CD4-positive, alpha-beta memory T cell (primary cell): ENCODE measurements at regions not wholly inside any gene's neighbourhood (a gene's known extent, or its start where the extent isn't known, plus 50 kb on each side); places are given as distances from the start of the nearest gene placed in this dataset.

Experiments used
- CTCF ChIA-PET: fragments of 350-600 bp; sonication (Branson Sonifier 250); formaldehyde crosslinking; loops from one replicate; lab custom pipeline; 2021; ENCODE audit warnings: inconsistent platforms; ENCODE audit not compliant: partially characterized antibody; lab: Charles Lee
- POLR2A ChIA-PET: fragments of 350-600 bp; sonication (Branson Sonifier 250); formaldehyde crosslinking; loops from one replicate; lab custom pipeline; 2021; ENCODE audit not compliant: partially characterized antibody; lab: Charles Lee
- DNase-seq, 5 donors: peaks; one replicate each; pipeline versions ENCODE4 v3.0.0 to v3.0.0-alpha.2; 2020 to 2022; ENCODE audit warnings: mixed read lengths in 1 of 5
- H3K27ac ChIP-seq: one replicate; pipeline ENCODE4 v1.7.0; 2013; ENCODE audit warnings: low read depth, low read length
- H3K27me3 ChIP-seq: 2 replicates; pipeline ENCODE4 v1.7.0; 2013; ENCODE audit warnings: mild to moderate bottlenecking, low read length, moderate library complexity; ENCODE audit not compliant: insufficient read depth
- H3K36me3 ChIP-seq: 2 replicates; pipeline ENCODE4 v1.7.0; 2013; ENCODE audit warnings: mild to moderate bottlenecking, low read length, moderate library complexity; ENCODE audit not compliant: insufficient read depth
- H3K4me1 ChIP-seq: 2 replicates; pipeline ENCODE4 v1.7.0; 2013; ENCODE audit warnings: mild to moderate bottlenecking, low read length, moderate library complexity; ENCODE audit not compliant: insufficient read depth
- H3K4me3 ChIP-seq, 2 donors: one replicate each; pipeline ENCODE4 v1.7.0; 2013; ENCODE audit warnings: low read length in 2 of 2, mild to moderate bottlenecking in 1 of 2
- H3K9me3 ChIP-seq, 2 donors: one replicate each; pipeline ENCODE4 v1.7.0; 2013; ENCODE audit warnings: low read length in 2 of 2, control low read depth in 1 of 2; ENCODE audit not compliant: control insufficient read depth in 1 of 2
- H3K27ac Mint-ChIP-seq, 7 donors: one replicate each; pipeline ENCODE4 v1.8.0; 2020 to 2021; ENCODE audit warnings: mixed read lengths in 7 of 7, mild to moderate bottlenecking in 6 of 7, inconsistent platforms in 3 of 7, moderate library complexity in 3 of 7
- H3K27me3 Mint-ChIP-seq, 2 donors: one replicate each; pipeline ENCODE4 v1.8.0; 2020 to 2021; ENCODE audit warnings: mixed read lengths in 2 of 2
- H3K36me3 Mint-ChIP-seq, 2 donors: one replicate each; pipeline ENCODE4 v1.8.0; 2020 to 2021; ENCODE audit warnings: mixed read lengths in 2 of 2, inconsistent platforms in 1 of 2, mild to moderate bottlenecking in 1 of 2
- H3K4me1 Mint-ChIP-seq, 4 donors: one replicate each; pipeline ENCODE4 v1.8.0; 2020 to 2021; ENCODE audit warnings: mixed read lengths in 4 of 4, mild to moderate bottlenecking in 1 of 4
- H3K4me3 Mint-ChIP-seq, 8 donors: one replicate each; pipeline ENCODE4 v1.8.0; 2020 to 2021; ENCODE audit warnings: mixed read lengths in 8 of 8, mild to moderate bottlenecking in 7 of 8, moderate library complexity in 6 of 8, inconsistent platforms in 3 of 8
- H3K9me3 Mint-ChIP-seq, 8 donors: one replicate each; pipeline ENCODE4 v1.8.0; 2020 to 2021; ENCODE audit warnings: mixed read lengths in 8 of 8, mild to moderate bottlenecking in 5 of 8, inconsistent platforms in 3 of 8, moderate library complexity in 1 of 8
- intact Hi-C: fragments of 100-400 bp; cut with micrococcal nuclease; formaldehyde crosslinking; loops from one replicate; pipeline ENCODE4 v1.15.1; 2023

GRCh38 chr18:57269756-57270155 lies 82.6 kb upstream of the ST8SIA3 start:
- Histone ChIP-seq H3K36me3 (no peaks in the 10 kb centered on the region), H3K27me3 (no peaks in the 10 kb centered on the region), H3K4me3 (no peak overlapping the region), H3K4me1 (no peaks in the 10 kb centered on the region), H3K27ac (no peak overlapping the region), H3K9me3 (no peaks in the 10 kb centered on the region)
- DNase-seq = no peak
- ChIA-PET CTCF (no interaction called here), POLR2A (no interaction called here)
- Mint-ChIP-seq H3K4me1 (no peaks in the 10 kb centered on the region), H3K27me3 (peaks cover 0 to 2% of the 10 kb centered on the region in 2 donors), H3K9me3 (peaks cover 0 to 2% (median 0%) of the 10 kb centered on the region in 8 donors), H3K27ac (no peak overlapping the region), H3K36me3 (no peaks in the 10 kb centered on the region), H3K4me3 (no peak overlapping the region)
- intact Hi-C loops = no loop called here

- ChIA-PET POLR2A (no interaction called here), CTCF (no interaction called here)
- Mint-ChIP-seq H3K4me1 (no peaks in the 10 kb centered on the region), H3K9me3 (peaks cover 0 to 2% (median 0%) of the 10 kb centered on the region in 8 donors), H3K27ac (no peak overlapping the region), H3K36me3 (no peaks in the 10 kb centered on the region), H3K4me3 (no peak overlapping the region), H3K27me3 (peaks cover under 1 to 2% of the 10 kb centered on the region in 2 donors)
- DNase-seq = no peak
- H3K4me1 ChIP-seq = no peaks in the 10 kb centered on the region
- no peak overlapping the region for H3K4me3 ChIP-seq
- H3K27ac ChIP-seq = no peak overlapping the region
- no peaks in the 10 kb centered on the region for H3K9me3 ChIP-seq
- intact Hi-C loops = no loop called here
- H3K27me3 ChIP-seq = no peaks in the 10 kb centered on the region
- no peaks in the 10 kb centered on the region for H3K36me3 ChIP-seq
Measured at GRCh38 chr18:57270156-57270555, 82.2 kb upstream of the ST8SIA3 start.

DNA sequence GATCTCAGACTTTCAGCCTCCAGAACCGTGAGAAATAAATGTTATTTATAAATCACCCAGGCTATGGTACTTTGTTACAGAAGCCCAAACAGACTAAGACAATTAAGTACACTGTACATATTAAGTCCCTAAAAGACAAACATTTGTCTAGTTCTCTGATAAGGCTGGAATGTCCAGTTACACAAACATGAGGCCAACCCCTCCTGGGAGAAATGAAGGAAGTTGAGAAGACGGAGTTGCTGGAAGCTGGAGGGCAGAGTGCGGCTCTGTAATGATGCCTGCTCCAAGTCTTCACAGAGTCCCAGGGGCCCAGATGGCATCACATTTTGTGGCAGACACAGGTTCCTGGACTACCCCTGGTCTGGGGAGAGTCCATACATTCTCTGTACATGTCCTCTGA lies 79.2 kb upstream of the ST8SIA3 start:
- H3K36me3 ChIP-seq = no peaks in the 10 kb centered on the region
- no peak overlapping the region for H3K4me3 ChIP-seq
- H3K9me3 Mint-ChIP-seq = peaks cover 0 to 2% (median 0%) of the 10 kb centered on the region in 8 donors
- no peaks in the 10 kb centered on the region for H3K4me1 ChIP-seq
- peaks cover 2 to 5% of the 10 kb centered on the region in 2 donors for H3K27me3 Mint-ChIP-seq
- no peaks in the 10 kb centered on the region for H3K27me3 ChIP-seq
- intact Hi-C loops = no loop called here
- no peak overlapping the region for H3K27ac ChIP-seq
- no peaks in the 10 kb centered on the region for H3K9me3 ChIP-seq
- H3K36me3 Mint-ChIP-seq = no peaks in the 10 kb centered on the region
- no peak overlapping the region for H3K27ac Mint-ChIP-seq
- no peak for DNase-seq
- H3K4me1 Mint-ChIP-seq = no peaks in the 10 kb centered on the region
- CTCF ChIA-PET = no interaction called here
- POLR2A ChIA-PET = no interaction called here
- no peak overlapping the region for H3K4me3 Mint-ChIP-seq

- no peak overlapping the region for H3K27ac ChIP-seq
- H3K36me3 Mint-ChIP-seq = no peaks in the 10 kb centered on the region
- ChIA-PET CTCF (no interaction called here), POLR2A (no interaction called here)
- H3K36me3 ChIP-seq = no peaks in the 10 kb centered on the region
- no peak overlapping the region for H3K27ac Mint-ChIP-seq
- intact Hi-C loops = no loop called here
- peaks cover 2 to 5% of the 10 kb centered on the region in 2 donors for H3K27me3 Mint-ChIP-seq
- H3K9me3 ChIP-seq = no peaks in the 10 kb centered on the region
- no peaks in the 10 kb centered on the region for H3K4me1 ChIP-seq
- no peaks in the 10 kb centered on the region for H3K4me1 Mint-ChIP-seq
- H3K4me3 Mint-ChIP-seq = no peak overlapping the region
- peaks cover 0 to 3% (median 0%) of the 10 kb centered on the region in 8 donors for H3K9me3 Mint-ChIP-seq
- no peak overlapping the region for H3K4me3 ChIP-seq
- H3K27me3 ChIP-seq = no peaks in the 10 kb centered on the region
- no peak for DNase-seq
Measured at GRCh38 chr18:57275111-57275510, 77.2 kb upstream of the ST8SIA3 start.

DNA sequence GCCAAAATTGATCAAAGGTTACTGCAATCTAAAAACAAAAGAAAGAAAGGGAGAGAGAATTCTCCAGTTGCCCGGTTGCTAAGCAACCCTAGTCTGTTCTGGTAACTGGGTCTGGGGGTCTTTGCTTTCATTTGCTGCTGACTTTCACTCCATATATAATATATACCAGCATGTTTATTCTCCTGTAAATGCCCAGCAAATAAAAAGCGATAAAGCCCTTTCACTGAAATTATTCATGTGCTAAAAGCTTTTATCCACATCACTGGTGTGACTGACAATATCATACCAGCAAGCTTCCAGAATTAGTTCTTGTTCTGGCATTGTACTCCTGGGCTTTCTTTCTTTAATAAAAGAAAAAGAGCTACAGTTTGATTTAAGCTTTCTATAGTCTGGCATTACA lies 75.5 kb upstream of the ST8SIA3 start:
- Histone ChIP-seq H3K4me3 (no peak overlapping the region), H3K36me3 (no peaks in the 10 kb centered on the region), H3K27me3 (no peaks in the 10 kb centered on the region), H3K27ac (no peak overlapping the region), H3K9me3 (no peaks in the 10 kb centered on the region), H3K4me1 (no peaks in the 10 kb centered on the region)
- Mint-ChIP-seq H3K4me3 (no peak overlapping the region), H3K9me3 (peaks cover 0 to 3% (median 0%) of the 10 kb centered on the region in 8 donors), H3K36me3 (no peaks in the 10 kb centered on the region), H3K27ac (no peak overlapping the region), H3K4me1 (no peaks in the 10 kb centered on the region), H3K27me3 (peaks cover 2 to 5% of the 10 kb centered on the region in 2 donors)
- POLR2A ChIA-PET = no interaction called here
- CTCF ChIA-PET = no interaction called here
- intact Hi-C loops = no loop called here
- no peak for DNase-seq

- no peak overlapping the region for H3K4me3 ChIP-seq
- H3K27me3 ChIP-seq = no peaks in the 10 kb centered on the region
- intact Hi-C loops = no loop called here
- H3K4me1 ChIP-seq = no peaks in the 10 kb centered on the region
- H3K4me3 Mint-ChIP-seq = no peak overlapping the region
- CTCF ChIA-PET = no interaction called here
- H3K27me3 Mint-ChIP-seq = peaks cover 2 to 5% of the 10 kb centered on the region in 2 donors
- H3K4me1 Mint-ChIP-seq = no peaks in the 10 kb centered on the region
- H3K9me3 Mint-ChIP-seq = peaks cover 0 to 5% (median 1%) of the 10 kb centered on the region in 8 donors
- H3K36me3 ChIP-seq = no peaks in the 10 kb centered on the region
- no peak for DNase-seq
- no peak overlapping the region for H3K27ac Mint-ChIP-seq
- POLR2A ChIA-PET = no interaction called here
- no peaks in the 10 kb centered on the region for H3K9me3 ChIP-seq
- no peaks in the 10 kb centered on the region for H3K36me3 Mint-ChIP-seq
- no peak overlapping the region for H3K27ac ChIP-seq
Measured at GRCh38 chr18:57278933-57279332, 73.4 kb upstream of the ST8SIA3 start.

DNA sequence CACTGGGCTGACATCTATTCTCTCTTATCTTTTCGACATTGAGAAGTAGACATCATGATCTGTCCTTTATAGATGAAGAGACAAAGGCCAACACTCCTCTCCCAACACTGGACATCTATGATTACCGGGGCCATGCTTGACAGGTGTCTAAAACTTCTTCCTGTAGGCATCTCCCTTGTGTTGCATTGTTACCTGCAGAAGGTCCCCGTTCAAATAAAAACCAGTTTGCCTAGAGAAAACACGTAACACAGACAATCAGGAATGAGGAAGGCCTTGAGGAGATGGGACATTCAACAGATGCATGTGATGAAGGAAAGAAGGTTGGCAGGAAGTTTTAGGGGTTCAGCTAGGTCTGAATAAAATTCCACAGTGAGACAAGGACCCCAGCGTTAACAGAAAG lies 70.8 kb upstream of the ST8SIA3 start:
- H3K27ac Mint-ChIP-seq = no peak overlapping the region
- Histone ChIP-seq H3K27ac (no peak overlapping the region), H3K27me3 (no peaks in the 10 kb centered on the region), H3K36me3 (no peaks in the 10 kb centered on the region), H3K4me3 (no peak overlapping the region), H3K4me1 (no peaks in the 10 kb centered on the region), H3K9me3 (no peaks in the 10 kb centered on the region)
- no peak overlapping the region for H3K4me3 Mint-ChIP-seq
- intact Hi-C loops = no loop called here
- H3K4me1 Mint-ChIP-seq = no peaks in the 10 kb centered on the region
- DNase-seq = no peak
- ChIA-PET CTCF (no interaction called here), POLR2A (no interaction called here)
- H3K27me3 Mint-ChIP-seq = peaks cover 0 to 2% of the 10 kb centered on the region in 2 donors
- H3K36me3 Mint-ChIP-seq = no peaks in the 10 kb centered on the region
- peaks cover 0 to 8% (median 2%) of the 10 kb centered on the region in 8 donors for H3K9me3 Mint-ChIP-seq

GRCh38 chr18:57286949-57287348 lies 65.4 kb upstream of the ST8SIA3 start:
- Histone ChIP-seq H3K27ac (no peak overlapping the region), H3K4me1 (no peaks in the 10 kb centered on the region), H3K4me3 (no peak overlapping the region), H3K36me3 (no peaks in the 10 kb centered on the region), H3K27me3 (no peaks in the 10 kb centered on the region), H3K9me3 (no peaks in the 10 kb centered on the region)
- DNase-seq = no peak
- Mint-ChIP-seq H3K4me3 (no peak overlapping the region), H3K27me3 (peaks cover 2 to 3% of the 10 kb centered on the region in 2 donors), H3K36me3 (no peaks in the 10 kb centered on the region), H3K4me1 (no peaks in the 10 kb centered on the region), H3K27ac (no peak overlapping the region), H3K9me3 (peaks cover 0 to 21% (median 12%) of the 10 kb centered on the region in 8 donors)
- ChIA-PET CTCF (no interaction called here), POLR2A (no interaction called here)
- intact Hi-C loops = no loop called here
